ENCODE measurements at regions not wholly inside any gene's neighbourhood (a gene's known extent, or its start where the extent isn't known, plus 50 kb on each side); places are given as distances from the start of the nearest gene placed in this dataset.
"Not testable (repeated sequence)": the region's sequence is repeated elsewhere in the genome, so short reads cannot be mapped to it uniquely, and the experiment has no call there.

DNA sequence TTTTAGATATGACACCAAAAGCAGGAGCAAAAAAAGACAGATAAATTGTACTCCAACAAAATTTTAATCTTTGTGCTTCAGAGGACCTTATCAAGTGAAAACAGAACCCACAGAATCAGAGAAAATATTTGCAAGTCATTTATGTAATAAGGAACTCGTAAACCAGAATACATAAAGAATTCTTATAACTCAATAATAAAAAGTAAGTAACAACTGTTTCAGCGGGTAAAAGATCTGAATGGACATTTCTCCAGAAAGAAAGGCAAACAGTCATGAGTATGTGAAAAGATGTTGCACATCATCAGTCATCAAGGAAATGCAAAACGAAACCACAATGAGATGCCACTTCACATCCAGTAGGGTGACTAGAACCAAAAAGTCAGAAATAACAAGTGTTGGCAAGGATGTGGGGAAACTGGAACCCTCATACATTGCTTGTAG is 167.7 kb upstream of the KCTD7 start:
- Mint-ChIP-seq H3K27ac (ENCODE audit: low read depth, unreplicated experiment) (no peak overlapping the region), H3K4me3 (ENCODE audit: unreplicated experiment) (no peak overlapping the region), H3K36me3 (ENCODE audit: insufficient read depth, unreplicated experiment) (peaks cover 7% of the 10 kb centered on the region), H3K27me3 (ENCODE audit: insufficient read depth, unreplicated experiment) (no peaks in the 10 kb centered on the region), H3K4me1 (ENCODE audit: insufficient read depth, unreplicated experiment) (no peaks in the 10 kb centered on the region), H3K9me3 (ENCODE audit: unreplicated experiment) (peaks cover 8% of the 10 kb centered on the region)
- POLR2A ChIA-PET, result no interaction called here
- intact Hi-C loops (cut with micrococcal nuclease), result no loop called here
- CTCF ChIA-PET, result interaction anchor here (0.6 kb wide), 1 partner anchor 35 kb away, joined by 4 read pairs; no protein-coding TSS in a partner anchor
- no peak for DNase-seq (ENCODE audit: unreplicated experiment)
- TF ChIP-seq, protein P1, sequence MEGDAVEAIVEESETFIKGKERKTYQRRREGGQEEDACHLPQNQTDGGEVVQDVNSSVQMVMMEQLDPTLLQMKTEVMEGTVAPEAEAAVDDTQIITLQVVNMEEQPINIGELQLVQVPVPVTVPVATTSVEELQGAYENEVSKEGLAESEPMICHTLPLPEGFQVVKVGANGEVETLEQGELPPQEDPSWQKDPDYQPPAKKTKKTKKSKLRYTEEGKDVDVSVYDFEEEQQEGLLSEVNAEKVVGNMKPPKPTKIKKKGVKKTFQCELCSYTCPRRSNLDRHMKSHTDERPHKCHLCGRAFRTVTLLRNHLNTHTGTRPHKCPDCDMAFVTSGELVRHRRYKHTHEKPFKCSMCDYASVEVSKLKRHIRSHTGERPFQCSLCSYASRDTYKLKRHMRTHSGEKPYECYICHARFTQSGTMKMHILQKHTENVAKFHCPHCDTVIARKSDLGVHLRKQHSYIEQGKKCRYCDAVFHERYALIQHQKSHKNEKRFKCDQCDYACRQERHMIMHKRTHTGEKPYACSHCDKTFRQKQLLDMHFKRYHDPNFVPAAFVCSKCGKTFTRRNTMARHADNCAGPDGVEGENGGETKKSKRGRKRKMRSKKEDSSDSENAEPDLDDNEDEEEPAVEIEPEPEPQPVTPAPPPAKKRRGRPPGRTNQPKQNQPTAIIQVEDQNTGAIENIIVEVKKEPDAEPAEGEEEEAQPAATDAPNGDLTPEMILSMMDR (IDR thresholded peaks at IDR 0.05; ENCODE audit: unreplicated experiment), result no peak
- no TSS peak for BruUV-seq (replicated peaks)

DNA sequence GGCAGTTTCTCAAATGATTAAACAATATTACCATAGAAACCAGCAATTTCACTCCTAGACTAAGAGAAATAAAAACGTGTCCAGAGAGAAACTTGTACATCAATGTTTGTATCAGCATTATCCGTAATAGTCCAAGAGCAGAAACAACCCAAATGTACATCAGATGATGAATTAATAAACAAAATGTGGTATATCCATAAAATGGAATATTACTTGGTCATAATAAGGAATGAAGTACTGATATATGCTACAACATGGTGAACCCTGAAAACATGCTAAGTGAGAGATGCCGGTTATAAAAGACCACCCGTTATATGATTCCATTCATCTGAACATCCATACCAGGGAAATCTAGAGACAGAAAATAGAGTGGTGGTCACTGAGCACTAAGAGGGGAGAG is 167.3 kb upstream of the KCTD7 start:
- POLR2A ChIA-PET, result not testable (repeated sequence)

GRCh38 chr7:66462831-66463230 is 165.8 kb upstream of the KCTD7 start:
- DNase-seq (ENCODE audit: unreplicated experiment); H3K27me3 Mint-ChIP-seq (ENCODE audit: insufficient read depth, unreplicated experiment); H3K4me1 Mint-ChIP-seq (ENCODE audit: insufficient read depth, unreplicated experiment); BruUV-seq (replicated peaks); intact Hi-C loops (cut with micrococcal nuclease); H3K9me3 Mint-ChIP-seq (ENCODE audit: unreplicated experiment); H3K36me3 Mint-ChIP-seq (ENCODE audit: insufficient read depth, unreplicated experiment); H3K4me3 Mint-ChIP-seq (ENCODE audit: unreplicated experiment); H3K27ac Mint-ChIP-seq (ENCODE audit: low read depth, unreplicated experiment); POLR2A ChIA-PET: not testable (repeated sequence)
- CTCF ChIA-PET, result interaction anchor here (0.6 to 0.7 kb wide), 4 partner anchors 211 to 578 kb away, joined by 3 to 4 read pairs (median 4); no protein-coding TSS in a partner anchor

More for the DNA sequence above, 167.3 kb upstream of the KCTD7 start:
- CTCF ChIA-PET; H3K4me1 Mint-ChIP-seq (ENCODE audit: insufficient read depth, unreplicated experiment); intact Hi-C loops (cut with micrococcal nuclease); H3K36me3 Mint-ChIP-seq (ENCODE audit: insufficient read depth, unreplicated experiment); H3K27ac Mint-ChIP-seq (ENCODE audit: low read depth, unreplicated experiment); H3K27me3 Mint-ChIP-seq (ENCODE audit: insufficient read depth, unreplicated experiment); BruUV-seq (replicated peaks); DNase-seq (ENCODE audit: unreplicated experiment); H3K9me3 Mint-ChIP-seq (ENCODE audit: unreplicated experiment); H3K4me3 Mint-ChIP-seq (ENCODE audit: unreplicated experiment): not testable (repeated sequence)

- no TSS peak for BruUV-seq (replicated peaks)
- CTCF ChIA-PET, result interaction anchor here (0.9 to 1.0 kb wide), 2 partner anchors 17 to 323 kb away, joined by 3 to 4 read pairs; no protein-coding TSS in a partner anchor
Measured at GRCh38 chr7:66464059-66464458, 164.6 kb upstream of the KCTD7 start.

DNA sequence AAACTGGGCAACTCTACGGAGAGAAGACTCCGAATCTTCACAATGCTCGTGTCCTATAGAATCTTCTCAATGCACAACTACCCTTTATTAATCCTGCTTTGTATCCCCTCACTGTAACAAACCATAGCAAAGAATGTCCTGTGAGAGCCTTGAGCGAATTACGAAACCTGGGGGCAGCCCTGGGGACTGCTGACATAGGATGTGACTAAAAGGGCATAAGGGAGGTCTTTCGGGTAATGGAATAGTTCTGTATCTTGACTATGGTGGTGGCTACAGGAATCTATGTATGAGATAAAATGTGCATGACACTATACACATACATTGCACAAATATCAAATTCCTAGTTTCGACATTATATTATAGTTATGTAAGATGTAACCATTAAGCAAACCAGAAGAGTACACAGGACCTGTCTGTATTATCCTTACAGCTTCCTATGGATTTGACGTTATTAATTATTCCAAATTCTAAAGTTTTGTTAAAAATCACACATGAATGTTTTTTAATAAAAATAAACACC is 162.5 kb upstream of the KCTD7 start:
- POLR2A ChIA-PET, result interaction anchor here (1.1 kb wide), 1 partner anchor 19 kb away, joined by 3 read pairs; no protein-coding TSS in a partner anchor
- TF ChIP-seq, protein P1 (IDR thresholded peaks at IDR 0.05; ENCODE audit: unreplicated experiment), result no peak
- no peaks in the 10 kb centered on the region for H3K4me1 Mint-ChIP-seq (ENCODE audit: insufficient read depth, unreplicated experiment)
- DNase-seq (ENCODE audit: unreplicated experiment), result no peak
- H3K27ac Mint-ChIP-seq (ENCODE audit: low read depth, unreplicated experiment), result no peak overlapping the region
- H3K36me3 Mint-ChIP-seq (ENCODE audit: insufficient read depth, unreplicated experiment), result peaks cover 13% of the 10 kb centered on the region
- no TSS peak for BruUV-seq (replicated peaks)
- intact Hi-C loops (cut with micrococcal nuclease), result no loop called here
- H3K4me3 Mint-ChIP-seq (ENCODE audit: unreplicated experiment), result no peak overlapping the region
- CTCF ChIA-PET, result interaction anchor here (1.2 kb wide), 1 partner anchor 86 kb away, joined by 3 read pairs; no protein-coding TSS in a partner anchor
- H3K27me3 Mint-ChIP-seq (ENCODE audit: insufficient read depth, unreplicated experiment), result no peaks in the 10 kb centered on the region
- H3K9me3 Mint-ChIP-seq (ENCODE audit: unreplicated experiment), result peaks cover 8% of the 10 kb centered on the region

More at GRCh38 chr7:66464059-66464458, 164.6 kb upstream of the KCTD7 start:
- Mint-ChIP-seq H3K4me1 (ENCODE audit: insufficient read depth, unreplicated experiment) (no peaks in the 10 kb centered on the region), H3K9me3 (ENCODE audit: unreplicated experiment) (peaks cover 8% of the 10 kb centered on the region), H3K36me3 (ENCODE audit: insufficient read depth, unreplicated experiment) (peaks cover 7% of the 10 kb centered on the region), H3K4me3 (ENCODE audit: unreplicated experiment) (no peak overlapping the region), H3K27me3 (ENCODE audit: insufficient read depth, unreplicated experiment) (no peaks in the 10 kb centered on the region), H3K27ac (ENCODE audit: low read depth, unreplicated experiment) (no peak overlapping the region)
- DNase-seq (ENCODE audit: unreplicated experiment), result no peak
- POLR2A ChIA-PET, result interaction anchor here (1.0 kb wide), 1 partner anchor 11 kb away, joined by 3 read pairs; no protein-coding TSS in a partner anchor
- TF ChIP-seq, protein P1 (IDR thresholded peaks at IDR 0.05; ENCODE audit: unreplicated experiment), result no peak
- intact Hi-C loops (cut with micrococcal nuclease), result no loop called here
